ENCODE measurements at regions not wholly inside any gene's neighbourhood (a gene's known extent, or its start where the extent isn't known, plus 50 kb on each side); places are given as distances from the start of the nearest gene placed in this dataset.

- no peak for TF ChIP-seq SKIL (IDR thresholded peaks at IDR 0.05; ENCODE audit: low read depth, poor library complexity, severe bottlenecking)
Measured at GRCh38 chr2:121161272-121161671, 123.7 kb downstream of the TFCP2L1 start (continued).

GRCh38 chr2:121162893-121163292 lies 122.1 kb downstream of the TFCP2L1 start:
- H3K27ac ChIP-seq (ENCODE audit: control insufficient read depth, insufficient read depth): no peak overlapping the region
- no TSS peak for BruUV-seq (replicated peaks)
- RAD21 ChIA-PET (ENCODE audit: unreplicated experiment): no interaction called here
- H3K79me2 ChIP-seq (ENCODE audit: control insufficient read depth, insufficient read depth, low read length): no peaks in the 10 kb centered on the region
- H2AFZ ChIP-seq (ENCODE audit: control insufficient read depth, low read depth, low read length): no peak overlapping the region
- H4K20me1 ChIP-seq (ENCODE audit: control insufficient read depth, insufficient read depth): no peaks in the 10 kb centered on the region
- H3K27me3 ChIP-seq (replicated peaks in 1 of 2; ENCODE audit: control insufficient read depth in 2 of 2, insufficient read depth in 2 of 2, low read length in 1 of 2): no peaks in the 10 kb centered on the region
- CTCF ChIA-PET: no interaction called here
- POLR2A ChIA-PET: no interaction called here
- no peaks in the 10 kb centered on the region; the same call in 2 of the 3 replicates for H3K9me3 ChIP-seq (replicated peaks; ENCODE audit: control insufficient read depth, insufficient read depth, low read length)
- SMC1A ChIA-PET (ENCODE audit: uncharacterized antibody, unreplicated experiment): no interaction called here
- intact Hi-C loops (cut with micrococcal nuclease; ENCODE audit: unreplicated experiment): no loop called here
- no peak for ATAC-seq
- no peak overlapping the region for H3K4me3 ChIP-seq
- FAIRE-seq: no peak
- TF ChIP-seq RFX5 (IDR thresholded peaks at IDR 0.05; ENCODE audit: low read depth, low read length) (no peak), FOXM1 (IDR thresholded peaks at IDR 0.05; ENCODE audit: low read depth, low read length) (no peak), JUNB (IDR thresholded peaks at IDR 0.05) (no peak), SP1 (IDR thresholded peaks at IDR 0.05; ENCODE audit: low read depth, low read length) (no peak), PML (IDR thresholded peaks at IDR 0.05; ENCODE audit: low read length) (no peak), CHD2 (IDR thresholded peaks at IDR 0.05; ENCODE audit: borderline replicate concordance, low read depth, low read length) (no peak), POU2F2 (IDR thresholded peaks at IDR 0.05; ENCODE audit: borderline replicate concordance, low read depth, low read length) (no peak), KDM1A (IDR thresholded peaks at IDR 0.05; ENCODE audit: borderline replicate concordance) (no peak), TCF12 (IDR thresholded peaks at IDR 0.05; ENCODE audit: low read depth, low read length) (no peak), CREB1 (IDR thresholded peaks at IDR 0.05; ENCODE audit: low read depth) (no peak), SREBF1 (IDR thresholded peaks at IDR 0.05; ENCODE audit: low read length) (no peak), EED (IDR thresholded peaks at IDR 0.05; ENCODE audit: low read depth) (no peak), STAT1 (conservative IDR thresholded peaks at IDR 0.05) (no peak)
- DNase-seq (ENCODE audit: low read depth, low spot score): no peak
- in situ Hi-C loops (cut with MboI): no loop called here
- H3K9ac ChIP-seq (ENCODE audit: control insufficient read depth, insufficient read depth, low read length): no peak overlapping the region
- H3K4me1 ChIP-seq (ENCODE audit: control insufficient read depth, insufficient read depth, low read length): no peaks in the 10 kb centered on the region
- no peaks in the 10 kb centered on the region for H3K36me3 ChIP-seq (ENCODE audit: control insufficient read depth in 2 of 2, insufficient read depth in 2 of 2, low read length in 1 of 2)
- H3K4me2 ChIP-seq (ENCODE audit: control insufficient read depth, insufficient read depth): no peak overlapping the region
